GM18867 (cell line): ENCODE measurements at regions not wholly inside any gene's neighbourhood (a gene's known extent, or its start where the extent isn't known, plus 50 kb on each side); places are given as distances from the start of the nearest gene placed in this dataset.

Experiments
- ATAC-seq: cut with Tn5 transposase; IDR thresholded peaks from one replicate; pipeline ENCODE4 v1.9.1; 2021; ENCODE audit warnings: mild to moderate bottlenecking, moderate library complexity; ENCODE audit not compliant: unreplicated experiment

GRCh38 chr1:244106837-244107493 lies 55.9 kb downstream of the ZBTB18 start:
- no peak for ATAC-seq

DNA sequence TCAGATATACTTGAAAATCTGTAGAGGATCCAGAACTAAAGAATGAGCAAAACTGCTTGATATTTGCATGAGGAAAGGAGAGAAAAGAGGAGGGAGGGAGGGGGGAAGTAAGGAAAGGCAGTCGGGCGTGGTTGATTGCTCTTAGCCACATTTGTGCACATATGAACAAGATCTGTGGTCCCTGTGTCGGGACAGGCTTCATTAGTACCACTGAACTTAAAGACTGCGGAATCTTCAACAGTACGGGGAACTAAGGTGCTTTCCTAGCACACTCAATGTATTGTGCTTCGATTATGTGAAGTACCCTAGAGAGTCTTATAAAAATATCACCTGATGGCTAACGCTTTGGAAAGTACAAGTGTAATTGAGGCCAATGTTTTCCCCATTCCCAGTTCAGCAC lies 59.9 kb downstream of the ZBTB18 start:
- no peak for ATAC-seq

DNA sequence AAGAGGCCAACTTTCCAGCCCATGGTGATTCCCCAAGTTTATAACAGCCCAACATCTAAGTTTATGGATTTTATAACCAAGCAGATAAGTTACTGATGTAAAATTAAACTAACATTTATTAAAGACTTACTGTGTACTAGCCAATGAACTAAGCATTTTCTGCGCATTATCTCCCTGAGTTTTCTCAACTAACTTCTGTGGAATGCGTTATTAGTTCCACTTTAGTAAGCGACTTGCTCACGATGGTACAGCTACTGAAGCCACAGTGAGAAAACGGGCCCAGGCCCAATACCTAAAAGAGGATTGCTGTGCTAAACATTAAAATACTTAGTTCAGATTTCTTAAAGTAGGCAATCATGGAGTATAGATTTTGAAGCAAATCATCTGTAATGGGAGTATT lies 61.0 kb downstream of the ZBTB18 start:
- no peak for ATAC-seq

DNA sequence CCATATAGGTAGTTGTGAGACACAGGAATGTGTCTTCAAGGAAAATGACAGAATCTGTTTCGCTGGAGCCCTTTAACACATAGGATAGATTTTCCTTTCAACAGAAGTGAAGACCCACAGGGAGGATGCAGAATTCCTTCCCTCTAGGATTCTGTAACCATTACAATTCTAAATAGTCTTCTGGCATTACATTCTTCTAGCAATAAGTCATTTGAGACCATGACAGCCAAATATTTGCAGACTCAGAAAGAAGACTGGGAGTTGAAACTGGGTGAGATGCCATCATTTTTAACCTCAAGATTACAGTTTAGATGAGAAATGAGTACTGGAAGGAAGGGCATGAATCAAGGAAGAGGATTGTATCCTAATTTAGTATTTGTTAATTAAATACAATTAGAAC lies 61.6 kb downstream of the ZBTB18 start:
- ATAC-seq = no peak

- no peak for ATAC-seq
Measured at GRCh38 chr1:244113532-244114320, 62.6 kb downstream of the ZBTB18 start.

GRCh38 chr1:244114892-244115291 lies 63.8 kb downstream of the ZBTB18 start:
- ATAC-seq = no peak

DNA sequence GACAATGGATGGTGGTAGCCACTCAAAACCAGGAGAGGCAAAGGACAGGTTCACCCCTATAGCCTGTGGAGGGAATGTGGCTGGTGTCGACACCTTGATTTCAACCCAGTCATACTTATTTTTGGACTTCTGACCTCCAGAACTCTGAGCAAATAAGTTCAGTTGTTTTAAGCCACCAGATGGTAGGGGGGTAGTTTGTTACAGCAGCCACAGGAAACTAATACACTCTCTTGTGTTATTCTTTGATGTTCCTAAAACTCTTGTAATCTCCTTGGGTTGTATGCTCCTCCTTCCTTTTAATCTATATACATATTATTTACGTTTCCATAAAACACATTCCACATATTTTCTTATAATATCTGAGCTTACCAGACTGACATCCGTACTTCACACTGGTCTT lies 65.9 kb downstream of the ZBTB18 start:
- ATAC-seq = no peak

DNA sequence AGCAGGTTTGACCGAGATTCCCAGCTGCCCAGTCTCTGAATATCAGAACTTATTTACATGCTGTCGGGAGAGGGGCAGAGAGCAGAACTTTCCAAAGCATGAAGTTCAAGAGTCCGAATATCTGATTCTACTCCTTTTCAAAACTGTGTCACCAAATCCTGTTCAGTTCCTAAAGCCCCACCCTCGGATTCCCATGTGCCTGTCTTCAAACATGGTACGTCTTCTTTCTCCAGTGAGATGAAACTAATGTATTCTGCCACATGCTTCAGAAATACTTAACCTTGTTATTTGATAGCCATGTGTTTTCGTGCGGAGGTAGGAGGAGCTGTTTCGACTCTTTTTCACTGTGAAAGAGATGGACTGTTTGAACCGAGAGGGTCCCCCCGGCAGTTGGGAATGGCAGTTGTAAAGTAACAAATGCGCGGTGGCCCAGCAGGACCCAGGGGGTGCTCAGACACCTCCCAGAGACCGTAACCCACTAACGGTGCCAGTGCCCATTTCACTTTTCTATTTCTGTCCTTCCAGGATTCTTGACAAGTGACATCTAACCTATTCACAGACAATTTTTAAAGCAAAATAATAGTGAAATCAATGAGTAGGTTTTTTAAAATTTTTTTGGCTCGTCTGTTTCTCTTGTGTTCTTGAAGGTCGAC lies 67.2 kb downstream of the ZBTB18 start:
- ATAC-seq = no peak

DNA sequence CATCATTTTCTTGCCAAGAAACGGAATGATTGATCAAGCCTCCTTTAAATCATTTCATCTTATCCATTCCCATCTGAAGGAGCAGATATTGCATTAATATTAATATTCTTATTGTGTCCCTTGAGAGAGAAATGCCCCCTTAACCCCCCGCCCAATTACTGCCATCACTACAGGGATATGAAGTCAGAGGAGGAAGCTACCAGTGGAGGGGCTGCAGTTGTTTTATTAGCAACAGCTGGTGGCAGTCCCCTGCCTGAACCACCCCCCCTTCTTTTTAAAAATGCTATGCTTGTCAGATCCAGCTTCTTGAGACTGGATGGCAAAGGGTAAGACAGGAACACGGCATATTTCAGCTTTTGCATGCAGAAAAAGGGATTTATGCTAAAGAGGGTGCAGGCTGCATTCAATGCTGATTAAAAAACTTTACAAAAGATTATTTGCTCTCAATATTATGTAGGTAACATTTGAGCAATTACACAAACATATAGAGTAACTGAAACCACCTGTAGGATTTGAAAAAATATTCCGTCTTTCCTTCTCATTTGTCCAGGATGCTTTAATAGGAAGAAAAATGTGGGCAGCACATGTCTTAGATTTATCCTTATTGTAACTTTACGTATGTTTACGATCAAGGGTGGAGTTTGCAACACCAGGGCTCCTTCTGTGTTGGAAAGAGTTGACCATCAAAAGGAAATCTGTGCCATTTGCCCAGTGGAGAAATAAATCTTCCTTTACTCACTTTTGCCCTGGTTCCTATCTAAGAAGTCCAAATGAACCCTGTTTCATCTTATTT lies 77.7 kb downstream of the ZBTB18 start:
- ATAC-seq = no peak

GRCh38 chr1:244137276-244137675 lies 86.2 kb downstream of the ZBTB18 start:
- ATAC-seq = no peak

- no peak for ATAC-seq
Measured at GRCh38 chr1:244137725-244138124, 86.6 kb downstream of the ZBTB18 start.

- ATAC-seq = no peak
Measured at GRCh38 chr1:244138399-244138798, 87.3 kb downstream of the ZBTB18 start.

DNA sequence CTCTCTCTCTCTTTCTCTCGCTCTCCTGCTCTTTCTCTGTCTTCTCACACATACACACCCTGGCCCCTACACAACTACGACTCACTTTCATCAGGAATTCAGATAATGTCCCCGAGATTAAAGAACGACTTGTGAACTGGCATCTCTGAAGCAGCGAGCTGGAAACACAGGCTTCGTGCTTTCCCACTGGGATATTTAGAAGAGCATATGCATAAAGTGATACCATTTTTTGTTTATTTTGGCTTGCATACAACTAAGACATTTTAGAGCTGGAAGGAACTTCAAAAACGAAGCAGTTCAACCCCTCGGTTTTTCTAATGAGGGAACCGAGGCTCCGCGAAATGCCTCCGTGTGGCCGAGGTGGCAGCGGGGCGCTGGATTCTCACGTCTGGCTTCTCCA lies 88.6 kb downstream of the ZBTB18 start:
- ATAC-seq = no peak

DNA sequence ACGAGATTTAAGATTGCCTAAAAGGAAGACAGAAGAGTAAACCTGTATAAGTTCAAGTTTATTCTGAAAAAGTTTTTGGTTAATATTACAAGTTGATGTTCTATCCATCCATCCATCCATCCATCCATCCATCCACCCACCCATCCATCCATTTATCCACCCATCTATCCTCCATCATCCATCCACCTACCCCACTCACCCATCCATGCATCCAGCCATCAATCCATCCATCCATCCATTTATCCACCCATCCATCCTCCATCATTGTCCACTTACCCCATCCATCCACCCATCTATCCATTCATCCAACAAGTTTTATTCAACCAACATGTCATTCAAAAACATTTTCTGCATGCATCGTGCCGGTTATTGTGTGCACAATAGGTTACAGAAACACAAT lies 89.3 kb downstream of the ZBTB18 start:
- ATAC-seq = no peak

- ATAC-seq = no peak
Measured at GRCh38 chr1:244144053-244144452, 93.0 kb downstream of the ZBTB18 start.

DNA sequence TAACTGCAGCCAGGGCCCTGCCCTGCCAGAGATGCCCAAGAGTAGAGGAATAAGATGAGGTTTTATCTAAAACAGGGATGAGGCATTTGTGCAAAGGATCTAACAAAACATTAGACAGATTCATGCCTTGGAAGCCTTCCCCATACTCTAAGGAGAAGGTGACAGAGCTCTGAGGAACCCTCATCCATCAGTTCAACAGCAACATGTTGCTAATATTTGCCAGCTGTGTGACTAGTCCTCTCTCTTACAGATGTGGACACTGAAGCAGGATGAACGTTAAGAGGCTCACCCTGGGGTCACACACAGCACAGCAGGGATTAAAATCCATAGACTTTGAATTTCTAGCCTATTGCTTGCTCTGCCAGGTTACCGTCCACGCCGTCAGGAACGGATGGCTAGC lies 99.0 kb downstream of the ZBTB18 start:
- ATAC-seq = no peak

- no peak for ATAC-seq
Measured at GRCh38 chr1:244150665-244151064, 99.6 kb downstream of the ZBTB18 start.

DNA sequence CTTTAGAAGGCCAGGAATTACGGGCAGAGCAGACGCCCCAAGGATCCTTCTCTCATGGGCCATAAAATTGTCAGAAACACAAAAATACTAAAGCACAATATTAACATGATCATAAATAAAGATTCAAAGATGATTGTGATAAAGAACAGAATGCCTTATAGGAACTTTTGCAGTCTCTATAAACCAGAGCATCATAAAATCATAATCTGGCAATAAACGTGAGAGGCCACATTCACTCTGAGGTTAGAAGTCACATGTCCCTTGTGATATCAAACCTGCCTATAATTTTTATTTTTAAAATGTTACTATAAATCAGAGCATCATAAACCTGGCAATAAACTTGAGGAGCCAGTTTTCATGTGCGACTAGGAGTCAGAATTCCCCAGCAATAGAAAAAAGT lies 100.5 kb downstream of the ZBTB18 start:
- ATAC-seq = no peak

DNA sequence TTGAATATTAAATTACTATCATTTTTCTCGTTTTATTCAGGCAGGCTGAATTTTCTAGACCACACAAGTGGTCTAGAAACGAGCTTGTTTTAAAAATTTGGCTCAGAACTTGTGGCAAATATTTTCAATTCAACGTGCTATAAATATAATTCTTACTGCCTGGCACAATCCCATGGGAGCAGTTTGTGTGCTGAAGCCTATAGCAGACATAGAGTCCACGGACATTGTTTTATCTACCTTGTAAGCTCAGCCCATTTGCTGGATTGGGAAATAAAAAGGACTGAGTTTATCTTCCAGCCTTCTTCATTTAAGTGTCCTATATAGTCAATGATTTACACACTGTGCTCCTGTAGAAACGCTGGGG lies 103.4 kb downstream of the ZBTB18 start:
- no peak for ATAC-seq

GRCh38 chr1:244154872-244155531 lies 103.9 kb downstream of the ZBTB18 start:
- no peak for ATAC-seq

- no peak for ATAC-seq
Measured at GRCh38 chr1:244155661-244156060, 104.6 kb downstream of the ZBTB18 start.
